ENCODE measurements at regions not wholly inside any gene's neighbourhood (a gene's known extent, or its start where the extent isn't known, plus 50 kb on each side); places are given as distances from the start of the nearest gene placed in this dataset.

- TF ChIP-seq POLR2A (IDR thresholded peaks at IDR 0.05) (no peak), CTCF (IDR thresholded peaks at IDR 0.05) (no peak), EP300 (IDR thresholded peaks at IDR 0.05) (no peak)
Measured at GRCh38 chr14:30427846-30428245, 131.1 kb upstream of the G2E3 start.

Data from stomach (tissue), 4 donors.